22Rv1 (cell line): ENCODE measurements at regions not wholly inside any gene's neighbourhood (a gene's known extent, or its start where the extent isn't known, plus 50 kb on each side); places are given as distances from the start of the nearest gene placed in this dataset.

Source experiments
- H3K27ac ChIP-seq: fragments of 450-650 bp; 2 replicates; pipeline ENCODE4 v1.5.1; 2017
- ZFX ChIP-seq: fragments of 450-650 bp; IDR thresholded peaks from 2 replicates; pipeline ENCODE4 v1.6.1; 2017; ENCODE audit warnings: antibody characterized with exemption, borderline replicate concordance
- TF ChIP-seq, protein P1 (sequence below): fragments of 450-650 bp; IDR thresholded peaks from 2 replicates; pipeline ENCODE4 v1.5.1; 2017; ENCODE audit warnings: mild to moderate bottlenecking

DNA sequence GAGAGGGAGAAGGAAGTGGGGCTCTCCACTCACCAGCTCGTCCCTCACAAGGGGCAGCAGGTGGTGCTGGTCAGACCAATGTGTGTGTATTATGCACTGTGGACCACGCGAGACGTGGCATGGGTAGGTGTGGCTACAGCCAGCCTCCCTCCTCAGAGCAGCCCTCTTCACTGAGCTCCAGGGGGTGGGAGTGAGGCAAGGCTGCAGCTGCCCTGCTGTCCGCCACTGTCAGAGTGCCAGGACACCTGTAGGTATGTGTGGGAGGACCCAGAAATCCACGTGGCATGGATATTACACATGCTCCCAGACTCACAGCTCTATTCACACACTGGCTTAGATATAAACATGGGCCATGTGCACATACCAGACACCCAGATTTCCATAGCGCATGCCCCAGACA, 90.3 kb downstream of the VEGFA start:
- H3K27ac ChIP-seq = no peak overlapping the region
- TF ChIP-seq, protein P1, sequence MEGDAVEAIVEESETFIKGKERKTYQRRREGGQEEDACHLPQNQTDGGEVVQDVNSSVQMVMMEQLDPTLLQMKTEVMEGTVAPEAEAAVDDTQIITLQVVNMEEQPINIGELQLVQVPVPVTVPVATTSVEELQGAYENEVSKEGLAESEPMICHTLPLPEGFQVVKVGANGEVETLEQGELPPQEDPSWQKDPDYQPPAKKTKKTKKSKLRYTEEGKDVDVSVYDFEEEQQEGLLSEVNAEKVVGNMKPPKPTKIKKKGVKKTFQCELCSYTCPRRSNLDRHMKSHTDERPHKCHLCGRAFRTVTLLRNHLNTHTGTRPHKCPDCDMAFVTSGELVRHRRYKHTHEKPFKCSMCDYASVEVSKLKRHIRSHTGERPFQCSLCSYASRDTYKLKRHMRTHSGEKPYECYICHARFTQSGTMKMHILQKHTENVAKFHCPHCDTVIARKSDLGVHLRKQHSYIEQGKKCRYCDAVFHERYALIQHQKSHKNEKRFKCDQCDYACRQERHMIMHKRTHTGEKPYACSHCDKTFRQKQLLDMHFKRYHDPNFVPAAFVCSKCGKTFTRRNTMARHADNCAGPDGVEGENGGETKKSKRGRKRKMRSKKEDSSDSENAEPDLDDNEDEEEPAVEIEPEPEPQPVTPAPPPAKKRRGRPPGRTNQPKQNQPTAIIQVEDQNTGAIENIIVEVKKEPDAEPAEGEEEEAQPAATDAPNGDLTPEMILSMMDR = no peak
- TF ChIP-seq ZFX = no peak

- TF ChIP-seq, protein P1 = no peak
- no peak for TF ChIP-seq ZFX
- no peak overlapping the region for H3K27ac ChIP-seq
Observed at GRCh38 chr6:43859213-43859612, 89.2 kb downstream of the VEGFA start.

GRCh38 chr6:43858161-43859153, 88.4 kb downstream of the VEGFA start:
- no peak overlapping the region for H3K27ac ChIP-seq
- no peak for TF ChIP-seq ZFX
- TF ChIP-seq, protein P1 = no peak

DNA sequence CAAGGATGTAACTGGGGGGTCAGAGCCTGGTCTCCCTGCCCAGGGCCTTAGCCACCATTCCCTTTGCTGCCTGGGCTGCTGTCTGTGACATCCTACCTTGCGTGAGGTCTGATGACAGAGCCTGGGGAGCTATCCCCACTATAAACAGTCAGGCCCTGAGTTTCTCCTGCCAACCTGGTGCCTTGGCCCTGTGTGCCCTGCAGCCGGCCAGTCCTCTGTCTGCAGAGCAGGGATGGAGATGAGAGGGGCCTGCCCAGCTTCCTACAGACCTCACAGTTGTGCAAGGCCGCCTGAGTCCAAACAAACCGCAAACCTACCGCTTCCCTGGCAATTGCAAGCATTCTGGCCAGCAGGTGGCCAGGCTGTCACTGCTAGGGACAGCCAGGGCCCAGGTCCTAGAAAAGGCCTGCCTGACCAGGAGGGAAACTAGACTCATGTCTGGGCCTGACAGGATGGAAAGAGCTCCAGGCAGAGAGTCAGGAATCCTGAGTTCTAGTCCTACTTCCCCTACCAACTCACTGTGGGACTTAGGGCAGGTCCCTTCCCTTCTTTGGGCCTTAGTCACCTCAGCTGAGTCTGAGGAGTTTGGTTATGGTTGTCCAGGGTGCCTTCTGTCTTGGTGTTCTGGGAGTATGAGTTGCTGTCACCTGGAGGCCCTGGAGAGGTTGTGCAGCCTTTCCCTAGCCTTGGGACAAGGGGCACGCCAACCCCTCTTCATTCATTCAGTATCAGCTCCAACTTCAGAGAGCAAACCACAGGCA, 86.2 kb downstream of the VEGFA start:
- no peak overlapping the region for H3K27ac ChIP-seq
- TF ChIP-seq ZFX = no peak
- TF ChIP-seq, protein P1 = peak; percentile 56

GRCh38 chr6:43855247-43855646, 85.2 kb downstream of the VEGFA start:
- no peak overlapping the region for H3K27ac ChIP-seq
- no peak for TF ChIP-seq ZFX
- TF ChIP-seq, protein P1 = no peak

DNA sequence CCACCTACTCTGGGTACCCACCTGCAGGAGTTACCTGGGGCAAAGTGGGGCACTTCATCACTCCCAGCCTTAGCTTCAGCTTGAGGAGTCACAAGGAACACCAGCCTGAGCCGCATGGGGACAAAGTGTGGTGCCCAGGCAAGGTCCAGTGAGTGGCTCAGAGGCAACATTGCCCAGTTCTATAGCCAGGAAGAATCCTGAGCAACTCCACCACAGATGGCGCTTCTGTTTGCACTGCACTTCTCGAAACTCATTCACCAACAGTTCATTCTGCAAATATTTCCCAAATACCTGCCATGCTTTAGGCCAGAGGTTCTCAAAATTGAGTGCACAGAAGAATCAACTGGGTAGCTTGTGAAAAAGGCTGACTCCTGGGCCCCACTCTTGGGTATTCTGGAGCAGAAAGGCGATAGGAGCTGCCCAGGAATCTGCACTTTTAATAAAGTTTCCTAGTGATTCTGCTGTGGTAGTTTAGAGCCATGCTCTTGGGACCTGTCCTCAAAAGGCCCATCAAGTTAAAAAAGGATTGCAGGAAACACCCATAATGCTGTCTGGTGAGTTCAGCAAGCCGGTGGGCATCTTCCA, 83.1 kb downstream of the VEGFA start:
- TF ChIP-seq, protein P1 = peak; percentile 2; the same call in 1 of the 2 replicates
- no peak for TF ChIP-seq ZFX
- H3K27ac ChIP-seq = no peak overlapping the region
